ENCODE measurements at regions not wholly inside any gene's neighbourhood (a gene's known extent, or its start where the extent isn't known, plus 50 kb on each side); places are given as distances from the start of the nearest gene placed in this dataset.

GRCh38 chr13:109436841-109437240 is 349.5 kb downstream of the IRS2 start:
- no peak for DNase-seq (ENCODE audit: low spot score)

GRCh38 chr13:109436055-109436622 is 350.2 kb downstream of the IRS2 start:
- no peak for DNase-seq (ENCODE audit: low spot score)

- no peak for DNase-seq (ENCODE audit: low spot score)
Measured at GRCh38 chr13:109431217-109431616, 355.2 kb downstream of the IRS2 start.

GRCh38 chr13:109428146-109428545 is 358.2 kb downstream of the IRS2 start:
- no peak for DNase-seq (ENCODE audit: low spot score)

- no peak for DNase-seq (ENCODE audit: low spot score)
Measured at GRCh38 chr13:109427695-109428094, 358.7 kb downstream of the IRS2 start.

- no peak for DNase-seq (ENCODE audit: low spot score)
Measured at GRCh38 chr13:109427148-109427547, 359.2 kb downstream of the IRS2 start.

GRCh38 chr13:109426690-109426990 is 359.7 kb downstream of the IRS2 start:
- no peak for DNase-seq (ENCODE audit: low spot score)

- DNase-seq (ENCODE audit: low spot score) = no peak
Measured at GRCh38 chr13:109425821-109426689, 360.3 kb downstream of the IRS2 start.

- no peak for DNase-seq (ENCODE audit: low spot score)
Measured at GRCh38 chr13:109422161-109422560, 364.2 kb downstream of the IRS2 start.

- no peak for DNase-seq (ENCODE audit: low spot score)
Measured at GRCh38 chr13:109419896-109420295, 366.5 kb downstream of the IRS2 start.

GRCh38 chr13:109418111-109418510 is 368.3 kb downstream of the IRS2 start:
- DNase-seq (ENCODE audit: low spot score) = no peak

GRCh38 chr13:109416001-109416400 is 370.4 kb downstream of the IRS2 start:
- DNase-seq (ENCODE audit: low spot score) = no peak

- DNase-seq (ENCODE audit: low spot score) = no peak
Measured at GRCh38 chr13:109415057-109415456, 371.3 kb downstream of the IRS2 start.

- peak; percentile 22 for DNase-seq (ENCODE audit: low spot score)
Measured at GRCh38 chr13:109412283-109412901, 374.0 kb downstream of the IRS2 start.

- DNase-seq (ENCODE audit: low spot score) = no peak
Measured at GRCh38 chr13:109410868-109411267, 375.5 kb downstream of the IRS2 start.

GRCh38 chr13:109408591-109409382 is 377.6 kb downstream of the IRS2 start:
- no peak for DNase-seq (ENCODE audit: low spot score)

- no peak for DNase-seq (ENCODE audit: low spot score)
Measured at GRCh38 chr13:109406376-109406992, 379.9 kb downstream of the IRS2 start.

GRCh38 chr13:109403012-109403421 is 383.4 kb downstream of the IRS2 start:
- DNase-seq (ENCODE audit: low spot score) = no peak

- DNase-seq (ENCODE audit: low spot score) = no peak
Measured at GRCh38 chr13:109401891-109402290, 384.5 kb downstream of the IRS2 start.

- no peak for DNase-seq (ENCODE audit: low spot score)
Measured at GRCh38 chr13:109401307-109401706, 385.1 kb downstream of the IRS2 start.

GRCh38 chr13:109400624-109401257 is 385.6 kb downstream of the IRS2 start:
- no peak for DNase-seq (ENCODE audit: low spot score)

GRCh38 chr13:109400209-109400608 is 386.2 kb downstream of the IRS2 start:
- DNase-seq (ENCODE audit: low spot score) = no peak
